GM20000 (cell line): ENCODE measurements at regions not wholly inside any gene's neighbourhood (a gene's known extent, or its start where the extent isn't known, plus 50 kb on each side); places are given as distances from the start of the nearest gene placed in this dataset.
"Not testable (repeated sequence)": the region's sequence is repeated elsewhere in the genome, so short reads cannot be mapped to it uniquely, and the experiment has no call there.

Experiments
- DNase-seq: peaks from one replicate; pipeline ENCODE4 v3.0.0; 2012; ENCODE audit warnings: low spot score
- CTCF ChIP-seq: IDR thresholded peaks from 2 replicates; pipeline ENCODE4 v1.5.1; 2012; ENCODE audit warnings: mild to moderate bottlenecking, control low read depth; ENCODE audit errors: extremely low read depth, missing control alignments

GRCh38 chr2:44051593-44052347 lies 56.0 kb upstream of the LRPPRC start:
- no peak for TF ChIP-seq CTCF
- no peak for DNase-seq

- no peak for TF ChIP-seq CTCF
- no peak for DNase-seq
These were observed 56.8 kb upstream of the LRPPRC start for GRCh38 chr2:44052584-44052983.

- TF ChIP-seq CTCF: no peak
- DNase-seq: no peak
These were observed 57.3 kb upstream of the LRPPRC start for GRCh38 chr2:44053052-44053451.

- TF ChIP-seq CTCF: no peak
- no peak for DNase-seq
These were observed 57.7 kb upstream of the LRPPRC start for GRCh38 chr2:44053456-44053855.

GRCh38 chr2:44055229-44055628 lies 59.4 kb upstream of the LRPPRC start:
- no peak for TF ChIP-seq CTCF
- DNase-seq: no peak

GRCh38 chr2:44055664-44056063 lies 59.9 kb upstream of the LRPPRC start:
- DNase-seq: no peak
- no peak for TF ChIP-seq CTCF

GRCh38 chr2:44056947-44057346 lies 61.2 kb upstream of the LRPPRC start:
- DNase-seq: no peak
- TF ChIP-seq CTCF: no peak

GRCh38 chr2:44060286-44060685 lies 64.5 kb upstream of the LRPPRC start:
- not testable (repeated sequence) for DNase-seq
